ENCODE measurements at regions not wholly inside any gene's neighbourhood (a gene's known extent, or its start where the extent isn't known, plus 50 kb on each side); places are given as distances from the start of the nearest gene placed in this dataset.

DNA sequence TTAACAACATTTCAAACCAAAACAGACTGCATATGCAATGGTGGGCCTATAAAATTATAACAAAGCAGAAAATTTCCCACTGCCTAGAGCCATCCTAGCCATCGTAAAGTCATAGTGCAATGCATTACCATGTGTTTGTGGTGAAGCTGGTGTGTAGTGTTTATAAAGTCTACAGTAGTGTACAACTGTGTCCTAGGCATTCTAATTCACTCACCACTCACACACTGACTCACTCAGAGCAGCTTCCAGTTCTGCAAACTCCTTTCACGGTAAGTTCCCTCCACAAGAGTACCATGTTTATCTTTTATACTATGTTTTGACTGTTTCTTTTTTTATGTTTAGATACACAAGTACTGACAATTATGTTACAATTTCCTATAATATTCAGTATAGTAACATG, 1104.1 kb upstream of the PHF14 start:
- DNase-seq, result no peak

DNA sequence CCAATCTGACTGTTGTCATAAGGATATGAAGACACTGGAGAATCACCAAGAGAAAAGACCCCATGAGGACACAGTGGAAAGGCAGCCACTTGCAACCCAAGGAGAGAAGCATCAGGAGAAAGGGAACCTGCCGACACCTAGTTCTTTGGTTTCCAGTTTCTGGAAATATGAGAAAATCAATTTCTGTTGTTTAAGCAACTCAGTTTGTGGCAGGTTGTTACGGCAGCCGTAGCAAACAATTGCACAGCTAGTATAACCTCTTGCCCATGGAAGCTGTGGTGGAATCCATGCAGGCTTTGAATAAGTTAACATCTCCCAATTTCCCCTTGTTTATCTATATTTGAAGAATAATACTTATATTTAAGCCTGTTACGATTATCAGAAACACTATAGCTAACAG, 1103.0 kb upstream of the PHF14 start:
- DNase-seq, result no peak

DNA sequence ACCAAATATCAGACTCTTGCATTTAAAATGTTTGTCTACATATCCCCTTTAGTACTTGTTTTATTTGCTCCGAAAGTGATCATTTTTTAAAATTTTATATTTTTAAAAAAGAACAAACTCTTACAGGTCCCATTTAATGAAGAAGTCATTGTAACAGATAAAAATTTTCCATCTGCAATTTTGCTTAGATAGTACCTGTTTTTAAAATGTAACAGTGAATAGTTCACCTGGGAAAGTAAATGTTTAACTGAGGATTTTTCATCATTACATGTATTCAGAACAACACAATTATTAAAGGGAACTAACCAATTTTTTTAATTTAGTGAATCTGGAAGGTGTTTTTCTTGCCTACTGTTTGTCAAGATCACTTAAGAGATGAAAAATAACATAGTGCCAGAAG, 1099.5 kb upstream of the PHF14 start:
- DNase-seq, result no peak

DNA sequence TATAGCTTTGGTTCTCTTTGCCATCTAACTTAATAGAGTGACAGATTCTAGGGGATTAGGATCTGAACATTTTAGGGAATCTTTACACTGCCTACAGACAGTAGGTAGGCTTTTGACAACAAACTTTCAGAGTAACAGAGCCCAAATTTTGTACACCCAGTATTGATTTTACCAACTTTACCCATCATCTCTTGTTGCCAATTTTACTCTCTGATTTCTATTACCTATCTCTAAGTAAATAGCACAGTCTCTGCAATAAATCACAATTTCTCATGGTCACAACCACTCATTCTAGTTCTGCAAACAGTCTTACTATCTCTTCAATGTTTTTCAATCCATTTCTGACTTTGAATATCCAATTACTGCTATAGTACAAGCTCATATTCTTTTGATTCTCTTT, 1097.6 kb upstream of the PHF14 start:
- DNase-seq, result no peak

DNA sequence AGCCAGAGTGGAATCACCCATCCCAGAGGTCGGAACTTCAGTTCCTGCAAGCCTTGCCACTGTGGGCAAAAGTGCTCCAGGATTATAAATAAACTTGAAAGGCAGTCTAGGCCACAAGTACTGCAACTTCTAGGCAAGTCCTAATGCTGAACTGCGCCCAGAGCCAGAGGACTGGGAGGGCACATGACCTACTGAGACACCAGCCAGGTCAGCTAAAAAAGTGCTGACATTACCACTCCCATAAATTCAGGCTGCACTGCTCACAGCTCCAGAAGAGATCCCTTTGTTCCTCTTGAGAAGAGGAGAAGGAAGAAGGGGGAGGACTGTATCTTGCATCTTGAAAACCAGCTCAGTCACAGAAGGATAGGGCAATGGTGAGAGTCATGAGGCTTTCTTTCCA, 1084.1 kb upstream of the PHF14 start:
- DNase-seq, result no peak

DNA sequence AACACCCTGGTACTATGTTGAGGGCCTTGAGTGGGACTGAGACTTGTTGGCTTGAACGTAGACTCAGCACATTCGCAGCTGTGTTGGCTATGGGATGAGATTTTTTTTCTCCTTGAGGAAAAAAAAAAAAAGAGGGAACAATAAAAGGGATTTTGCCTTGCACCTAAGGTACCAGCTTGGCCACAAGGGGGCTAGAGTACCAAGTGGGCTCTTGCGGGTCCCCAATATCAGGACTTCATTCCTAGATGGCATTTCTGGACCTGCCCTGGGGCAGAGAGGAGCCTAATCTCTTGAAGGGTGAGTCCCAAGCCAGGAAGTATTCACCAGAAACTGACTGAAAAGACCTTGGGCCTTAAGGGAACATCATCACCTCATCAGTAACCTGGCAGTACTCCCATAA, 1083.6 kb upstream of the PHF14 start:
- DNase-seq, result no peak

DNA sequence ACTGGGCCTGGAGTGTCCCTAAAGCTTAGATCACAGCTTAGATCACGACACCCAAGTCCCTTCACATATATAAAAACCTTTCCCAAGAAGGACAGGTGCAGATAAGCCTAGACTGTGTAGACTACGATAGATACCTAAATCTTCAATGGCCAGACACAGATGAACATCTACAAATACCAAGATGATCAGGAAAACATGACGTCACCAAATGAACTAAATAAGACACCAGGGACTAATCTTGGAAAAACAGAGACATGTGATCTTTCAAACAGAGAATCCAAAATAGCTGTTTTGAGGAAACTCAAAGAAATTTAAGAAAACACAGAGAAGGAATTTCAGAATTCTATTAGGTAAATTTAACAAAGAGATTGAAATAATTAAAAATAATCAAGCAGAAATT, 1082.6 kb upstream of the PHF14 start:
- DNase-seq, result no peak

DNA sequence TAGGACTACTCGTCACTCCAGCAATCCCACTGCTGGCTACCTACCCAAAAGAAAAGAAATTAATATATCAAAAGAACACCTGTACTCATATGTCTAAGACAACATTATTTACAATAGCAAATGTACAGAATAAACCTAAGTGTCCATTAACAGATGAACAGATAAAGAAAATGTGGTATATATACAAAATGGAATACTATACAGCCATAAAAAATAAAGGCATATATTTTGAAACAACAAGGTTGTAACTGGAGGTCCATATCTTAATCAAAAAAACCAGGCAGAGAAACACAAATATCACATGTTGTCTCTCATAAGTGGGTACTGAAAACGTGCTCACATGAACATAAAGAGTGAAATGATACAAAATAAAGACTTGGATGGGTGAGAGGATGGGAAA, 1073.3 kb upstream of the PHF14 start:
- DNase-seq, result no peak

DNA sequence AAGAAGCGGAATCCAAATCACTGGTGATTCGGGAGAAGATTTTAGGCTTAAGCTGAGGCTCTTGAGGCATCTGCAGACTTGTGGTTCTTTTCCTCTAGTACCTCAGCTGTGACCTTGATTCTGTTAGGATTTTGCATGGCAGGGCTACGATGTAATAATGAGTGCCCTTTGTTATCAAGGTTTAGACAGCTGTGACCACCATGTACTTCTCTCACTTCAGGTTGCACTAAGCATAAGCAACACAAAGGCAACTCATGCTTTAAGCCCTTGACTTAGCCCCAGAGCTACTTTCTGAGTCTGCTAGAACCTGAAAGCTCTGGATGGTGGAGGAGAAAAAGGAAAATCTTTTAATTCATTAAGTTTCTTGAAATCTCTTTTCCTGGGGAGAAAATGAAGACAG, 1052.3 kb upstream of the PHF14 start:
- no peak for DNase-seq

DNA sequence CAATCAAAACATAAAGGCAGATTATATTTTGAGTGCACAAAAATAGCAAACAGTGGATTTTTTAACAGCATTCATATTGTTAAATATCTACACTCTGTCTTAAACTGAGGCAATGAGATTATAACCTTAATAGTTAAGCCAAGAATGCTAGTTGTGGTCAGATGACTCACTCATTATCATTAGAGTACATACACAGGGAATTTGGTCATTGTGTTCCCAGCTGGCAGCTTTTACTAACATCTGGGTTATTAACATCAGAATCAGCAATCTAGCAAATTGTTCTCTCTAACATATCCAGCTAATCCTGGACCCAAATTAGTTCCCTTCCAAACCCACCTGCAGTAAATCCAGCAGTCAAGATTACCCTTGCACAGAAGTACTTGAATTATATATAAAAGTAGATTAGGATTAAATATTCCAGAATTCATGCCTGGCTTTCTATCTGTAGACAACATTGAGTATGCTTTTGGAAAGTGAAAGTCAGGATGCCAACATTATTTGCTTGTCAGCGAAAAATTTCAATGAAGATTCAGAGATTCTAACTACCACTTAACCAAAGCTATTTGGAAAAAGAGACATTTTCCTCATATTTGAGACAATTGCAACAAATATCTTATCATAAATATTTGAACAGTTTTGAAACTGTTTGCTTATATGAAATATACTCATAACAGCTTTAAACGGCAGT, 1035.6 kb upstream of the PHF14 start:
- no peak for DNase-seq

DNA sequence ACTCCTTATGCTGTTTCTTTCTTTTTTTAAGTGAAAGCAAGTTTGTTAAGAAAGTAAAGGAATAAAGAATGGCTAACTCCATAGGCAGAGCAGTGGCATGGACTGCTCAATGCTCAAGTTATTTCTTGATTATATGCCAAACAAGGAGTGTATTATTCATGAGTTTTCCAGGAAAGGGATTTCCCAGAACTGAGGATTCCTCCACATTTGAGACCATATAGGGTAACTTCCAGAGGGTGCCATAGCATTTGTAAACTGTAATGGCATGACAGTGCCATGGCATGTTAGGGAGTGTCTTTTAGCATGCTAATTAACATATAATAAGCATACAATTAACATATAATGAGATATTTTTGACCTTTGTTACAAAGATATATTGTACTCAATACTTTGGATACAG, 1034.5 kb upstream of the PHF14 start:
- no peak for DNase-seq

DNA sequence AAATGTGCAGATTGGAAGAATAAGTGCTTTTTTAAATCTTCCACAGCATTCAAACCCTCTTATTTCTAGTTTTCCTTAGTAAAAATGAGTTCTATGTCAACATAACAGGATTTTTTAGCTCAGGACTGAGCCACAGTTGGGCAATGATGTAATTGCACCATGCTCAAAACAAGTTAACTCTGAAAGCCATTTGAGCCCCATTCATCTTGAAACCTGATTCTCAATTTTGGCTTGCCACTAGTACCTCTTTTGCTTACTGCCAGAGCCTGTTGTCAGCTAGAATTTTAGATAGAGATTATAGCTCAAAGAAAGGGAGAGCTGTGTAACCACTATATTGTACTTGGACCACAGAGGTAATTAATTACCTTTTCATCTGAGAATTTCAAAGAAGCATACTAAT, 1028.5 kb upstream of the PHF14 start:
- no peak for DNase-seq

DNA sequence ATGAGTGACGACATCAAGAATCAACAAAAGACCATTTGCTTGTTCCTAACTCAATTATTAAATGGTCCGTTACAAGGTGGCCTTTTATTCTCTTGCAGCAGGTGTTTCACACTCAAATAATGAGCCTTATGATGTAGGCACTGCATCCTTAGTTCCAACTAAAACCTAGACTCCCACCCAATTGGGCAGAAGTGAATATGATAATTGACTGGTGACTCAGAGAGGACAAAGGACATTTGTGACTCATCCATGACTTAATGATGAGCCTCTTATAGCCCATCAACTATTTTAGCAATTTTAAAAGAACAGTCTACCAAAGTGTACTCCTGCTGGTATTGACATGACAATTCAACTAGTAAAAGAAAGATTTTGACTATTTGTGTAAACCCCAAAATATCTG, 1027.8 kb upstream of the PHF14 start:
- DNase-seq, result no peak

DNA sequence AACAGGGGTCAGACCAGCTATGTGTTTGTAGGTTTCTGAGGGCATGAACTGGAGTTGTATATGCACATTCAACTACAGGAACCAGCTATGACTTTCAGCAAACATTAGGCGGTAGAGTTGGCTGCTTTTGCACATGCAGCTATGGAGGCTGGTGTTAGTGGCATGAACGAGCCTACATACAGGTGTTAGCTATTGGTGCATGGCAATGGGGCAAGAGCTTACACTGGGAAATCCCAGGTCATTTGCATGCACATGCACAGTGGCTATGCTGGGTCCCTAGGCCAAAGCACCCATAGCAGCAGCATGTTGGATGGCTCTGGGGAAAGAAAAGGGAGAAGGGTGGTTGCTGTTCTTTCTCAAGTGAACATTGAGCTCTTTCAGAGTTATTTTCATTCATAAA, 1018.5 kb upstream of the PHF14 start:
- no peak for DNase-seq

DNA sequence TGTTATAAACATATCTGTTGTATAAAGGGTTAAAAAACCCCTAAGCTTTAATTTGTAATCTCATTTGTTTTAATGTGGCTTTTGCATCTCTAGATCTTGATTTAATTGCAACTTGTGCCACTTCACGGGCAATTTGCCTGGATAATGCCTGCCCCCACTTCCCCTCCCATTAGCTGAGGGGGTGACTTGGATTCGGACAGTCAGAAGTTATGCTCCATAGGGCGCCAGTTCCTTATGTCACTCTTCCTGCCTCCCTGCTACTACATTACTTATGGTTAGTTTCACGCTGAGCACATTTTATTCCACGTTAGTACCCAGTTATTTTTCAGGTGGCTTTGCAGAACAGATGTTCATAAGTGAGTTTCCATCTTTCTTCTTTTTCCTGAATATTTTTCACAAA, 1015.2 kb upstream of the PHF14 start:
- DNase-seq, result no peak

DNA sequence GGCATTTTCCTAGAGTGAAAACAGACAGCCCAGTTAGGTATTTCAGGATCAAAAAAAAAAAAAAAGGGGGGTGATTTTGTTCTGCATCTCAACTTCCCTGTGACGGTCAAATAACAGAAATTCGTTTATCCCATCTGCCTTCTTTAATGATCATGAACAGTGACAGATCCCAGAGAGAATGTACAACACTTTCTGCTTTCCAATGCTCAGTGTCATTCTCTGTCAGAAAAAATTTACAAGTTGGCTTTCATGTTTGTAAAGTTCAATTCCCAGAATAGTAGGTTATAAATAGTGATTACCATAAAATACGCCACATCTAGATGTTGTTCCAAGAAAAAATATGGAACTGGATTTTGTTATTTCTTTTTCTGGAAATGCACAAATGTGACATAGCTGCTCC, 1013.2 kb upstream of the PHF14 start:
- DNase-seq, result no peak

DNA sequence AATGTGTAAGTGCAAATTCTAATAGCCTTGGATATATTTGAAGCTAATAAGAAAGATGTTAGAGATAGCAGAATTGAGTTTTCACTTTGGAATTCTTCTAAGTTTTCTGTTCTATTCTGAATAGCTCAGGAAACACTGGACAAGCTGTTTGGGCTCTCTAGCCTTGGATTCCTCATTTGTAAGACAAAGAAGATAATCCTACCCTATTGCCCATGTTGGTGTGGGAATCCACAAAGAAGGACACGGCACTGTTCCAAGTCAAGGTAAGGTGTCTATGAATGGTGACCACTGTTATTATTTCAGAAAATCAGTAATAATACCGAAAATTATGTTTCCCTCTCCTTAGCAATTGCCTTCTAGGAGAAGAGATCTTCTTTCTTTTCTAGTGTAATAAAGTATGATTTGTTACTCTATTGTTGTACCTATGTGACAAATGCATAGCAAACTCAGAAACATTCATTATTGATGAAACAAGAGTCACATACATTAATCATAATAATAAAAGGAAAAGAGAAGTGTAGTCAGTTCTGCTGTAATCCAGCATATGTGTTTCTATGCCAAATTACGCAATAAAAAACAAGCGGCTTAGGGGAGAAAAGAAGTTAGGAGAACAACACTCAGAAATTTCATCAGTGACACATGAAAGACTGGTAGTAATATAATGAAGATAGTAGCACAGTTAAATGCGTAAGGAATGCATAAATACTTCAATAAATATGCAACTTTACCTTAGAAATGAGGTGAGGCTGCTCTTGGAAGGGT, 1012.3 kb upstream of the PHF14 start:
- DNase-seq, result no peak

DNA sequence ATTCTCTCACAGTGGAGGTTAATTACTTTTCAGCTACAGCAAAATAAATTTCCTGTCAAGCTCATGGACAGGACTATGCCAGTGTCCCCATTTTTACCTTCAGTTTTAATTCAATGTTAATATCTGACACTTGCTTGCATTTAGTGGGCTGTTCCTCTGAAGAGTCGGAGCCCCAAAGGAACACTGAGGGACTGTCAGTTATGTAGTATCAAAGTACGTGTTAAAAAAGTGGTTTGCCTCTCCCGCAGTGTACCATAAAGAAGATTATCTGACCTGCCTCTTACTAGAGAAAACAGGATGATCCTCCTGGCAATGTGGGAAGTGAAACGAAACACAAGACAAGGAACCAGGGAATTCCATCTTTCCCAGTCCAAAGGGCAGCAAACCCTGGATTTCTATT, 1010.9 kb upstream of the PHF14 start:
- no peak for DNase-seq

DNA sequence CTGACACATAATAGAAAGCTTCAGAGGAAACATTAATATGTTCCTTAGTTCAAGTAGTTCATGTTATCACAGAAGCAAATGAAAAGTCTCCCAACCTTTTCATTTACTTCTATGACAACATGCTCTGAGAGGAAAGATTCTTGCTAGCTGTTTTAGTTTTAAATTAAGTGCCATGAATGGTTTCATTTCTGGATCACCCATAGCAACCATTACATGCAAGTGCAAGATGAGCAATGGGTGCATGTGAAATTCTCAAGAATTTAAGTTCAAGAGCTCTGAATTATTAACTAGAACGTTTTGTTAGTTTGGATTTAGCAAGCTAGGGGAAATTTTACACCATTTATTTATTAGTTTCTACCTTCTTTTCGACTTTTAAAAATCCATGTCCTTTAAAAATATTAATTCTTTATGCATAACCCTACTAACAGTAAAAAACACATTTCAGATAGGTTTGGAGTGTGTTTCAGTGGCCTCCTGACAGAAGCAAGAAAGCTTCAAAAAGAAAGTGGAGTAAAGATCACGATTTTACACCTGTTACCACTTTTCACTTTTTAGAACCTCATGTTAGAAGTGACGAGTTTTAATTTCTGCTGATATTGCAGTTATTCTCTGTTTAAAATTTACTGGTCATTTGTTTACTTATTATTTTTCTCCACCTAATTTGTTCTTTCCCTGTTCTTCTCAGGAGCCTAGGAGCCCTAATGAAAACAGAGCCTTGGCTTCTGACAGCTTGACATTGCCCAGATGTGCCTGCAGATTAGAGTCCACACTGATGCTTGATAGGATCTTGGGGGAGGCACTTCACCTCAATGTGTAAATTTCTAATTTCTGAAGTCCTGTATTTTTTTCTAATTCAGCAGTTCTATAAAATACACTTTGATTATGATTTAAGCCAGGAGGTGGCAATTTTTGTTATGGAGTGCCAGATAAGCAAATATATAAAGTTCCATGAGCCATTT, 995.3 kb upstream of the PHF14 start:
- DNase-seq, result no peak

DNA sequence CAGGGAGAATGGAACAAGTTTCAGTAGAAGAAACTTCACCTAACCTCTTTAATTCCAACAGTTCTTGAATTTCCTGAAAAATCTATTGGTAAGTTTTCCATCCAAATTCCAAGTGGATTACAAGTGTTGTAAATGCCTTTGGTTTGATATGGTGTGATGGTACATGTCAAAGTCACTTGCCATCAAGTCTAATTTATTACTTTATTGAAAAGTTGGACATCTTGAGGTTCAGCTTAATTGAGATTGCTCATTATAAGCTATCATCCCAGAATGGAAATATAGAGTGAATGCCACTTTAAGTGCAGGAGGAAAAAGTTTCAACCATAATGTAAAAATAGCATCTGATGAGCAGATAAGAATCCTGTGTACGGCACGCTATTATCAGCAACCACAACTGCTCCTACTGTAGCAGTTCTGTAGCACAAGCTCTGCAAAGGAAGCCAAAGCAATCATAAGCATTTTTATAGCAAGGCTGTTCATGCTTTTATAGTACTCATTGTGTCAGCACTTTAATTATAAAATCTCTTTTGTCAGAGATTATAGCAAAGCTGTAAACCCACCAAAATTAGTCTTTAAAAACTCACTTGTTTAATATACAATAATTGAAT, 991.8 kb upstream of the PHF14 start:
- no peak for DNase-seq

DNA sequence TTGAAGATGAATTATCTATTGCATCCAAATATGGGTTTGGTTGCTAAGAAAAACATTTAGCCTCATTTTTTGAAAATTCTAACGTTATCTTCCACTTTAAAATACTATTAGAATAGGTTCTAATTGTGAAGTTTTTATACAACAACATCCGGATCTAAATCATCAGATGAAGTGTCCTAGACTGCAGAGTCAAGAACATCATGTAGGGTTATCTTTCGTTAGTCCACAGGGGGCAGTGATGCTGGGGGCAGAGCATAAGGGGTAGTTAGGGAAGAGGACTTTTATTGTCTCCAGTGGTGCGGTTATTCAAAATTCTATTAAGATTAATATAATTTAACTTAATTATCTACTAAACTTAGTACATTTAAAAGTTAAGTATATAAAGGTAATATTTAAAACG, 990.6 kb upstream of the PHF14 start:
- no peak for DNase-seq

DNA sequence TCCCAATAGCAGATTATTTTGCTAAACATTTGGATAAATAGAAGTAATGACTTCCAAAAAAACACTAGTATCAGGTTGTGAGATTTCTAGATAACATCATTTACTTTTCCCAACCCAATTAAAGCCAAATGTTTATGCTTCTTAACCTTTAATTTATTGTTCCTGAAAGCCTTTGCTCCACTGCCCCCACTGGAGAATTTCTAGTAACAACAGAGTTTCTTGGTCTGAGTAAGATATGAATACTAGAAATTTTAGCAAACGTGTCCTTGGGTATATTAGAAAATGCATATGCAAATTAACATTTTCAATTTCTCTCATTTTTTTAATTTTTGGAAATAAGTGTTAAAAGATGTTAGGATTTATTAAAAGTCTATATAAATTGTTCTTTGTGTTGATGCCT, 958.0 kb upstream of the PHF14 start:
- DNase-seq, result no peak

DNA sequence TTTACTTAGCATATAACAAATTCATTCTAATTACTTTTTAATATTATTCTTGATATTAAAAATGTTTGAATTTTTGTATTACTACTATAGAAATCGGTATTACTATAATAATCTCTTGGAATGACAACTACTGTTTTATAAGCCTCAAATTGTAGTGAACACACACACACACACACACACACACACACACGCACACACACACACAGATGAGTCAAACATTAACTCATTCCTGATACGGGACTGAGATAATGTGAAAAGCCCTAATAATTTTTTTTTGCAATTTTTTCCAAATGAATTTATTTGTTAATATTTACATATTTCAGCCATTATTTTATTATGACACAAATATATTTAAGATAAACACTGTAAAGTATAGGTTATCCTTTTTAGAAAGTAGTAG, 951.2 kb upstream of the PHF14 start:
- no peak for DNase-seq

All from C1 segment of cervical spinal cord (tissue), 14 donors.